GM12892 (cell line): ENCODE measurements at regions not wholly inside any gene's neighbourhood (a gene's known extent, or its start where the extent isn't known, plus 50 kb on each side); places are given as distances from the start of the nearest gene placed in this dataset.

Experiments
- POLR2A ChIP-seq: IDR thresholded peaks from 2 replicates; pipeline ENCODE4 v1.6.1; 2011; ENCODE audit warnings: low read depth, low read length, control low read depth
- POLR2AphosphoS5 ChIP-seq: IDR thresholded peaks from 2 replicates; pipeline ENCODE4 v1.6.1; 2011; ENCODE audit warnings: low read depth, low read length, control low read depth
- TAF1 ChIP-seq: IDR thresholded peaks from 2 replicates; pipeline ENCODE4 v1.6.1; 2011; ENCODE audit warnings: low read depth, mild to moderate bottlenecking, control low read depth, low read length, borderline replicate concordance

GRCh38 chr13:50548586-50548985 lies 294.9 kb downstream of the DLEU7 start:
- TF ChIP-seq POLR2AphosphoS5 (no peak), POLR2A (no peak), TAF1 (no peak)
